ENCODE measurements at regions not wholly inside any gene's neighbourhood (a gene's known extent, or its start where the extent isn't known, plus 50 kb on each side); places are given as distances from the start of the nearest gene placed in this dataset.
"Not testable (repeated sequence)": the region's sequence is repeated elsewhere in the genome, so short reads cannot be mapped to it uniquely, and the experiment has no call there.

- no peaks in the 10 kb centered on the region for H3K36me3 ChIP-seq (ENCODE audit: control insufficient read depth in 2 of 2, insufficient read depth in 2 of 2, low read length in 2 of 2)
- no peaks in the 10 kb centered on the region for H3K9me3 ChIP-seq (ENCODE audit: control insufficient read depth in 2 of 2, low read length in 2 of 2)
- H3K4me3 ChIP-seq (ENCODE audit: low read length in 2 of 2): no peak overlapping the region
- H3K4me1 ChIP-seq (ENCODE audit: control insufficient read depth, insufficient read depth, low read length): peaks cover 9% of the 10 kb centered on the region
- no peaks in the 10 kb centered on the region for H3K27me3 ChIP-seq (ENCODE audit: control insufficient read depth in 1 of 2, insufficient read depth in 2 of 2, low read length in 2 of 2)
- H3K27ac ChIP-seq (ENCODE audit: low read length): no peak overlapping the region
- H3K9ac ChIP-seq (ENCODE audit: low read length in 2 of 2): no peak overlapping the region
These were observed 75.2 kb downstream of the KATNIP start for GRCh38 chr16:27625050-27625697.

GRCh38 chr16:27627136-27627535 lies 77.2 kb downstream of the KATNIP start:
- no peaks in the 10 kb centered on the region for H3K27me3 ChIP-seq (ENCODE audit: control insufficient read depth in 1 of 2, insufficient read depth in 2 of 2, low read length in 2 of 2)
- H3K4me3 ChIP-seq (ENCODE audit: low read length in 2 of 2): no peak overlapping the region
- H3K4me1 ChIP-seq (ENCODE audit: control insufficient read depth, insufficient read depth, low read length): peaks cover 9% of the 10 kb centered on the region
- no peaks in the 10 kb centered on the region for H3K9me3 ChIP-seq (ENCODE audit: control insufficient read depth in 2 of 2, low read length in 2 of 2)
- no peak overlapping the region for H3K9ac ChIP-seq (ENCODE audit: low read length in 2 of 2)
- H3K36me3 ChIP-seq (ENCODE audit: control insufficient read depth in 2 of 2, insufficient read depth in 2 of 2, low read length in 2 of 2): peaks cover 4% of the 10 kb centered on the region in 2 donors
- H3K27ac ChIP-seq (ENCODE audit: low read length): no peak overlapping the region

- Histone ChIP-seq H3K9me3 (ENCODE audit: control insufficient read depth in 2 of 2, low read length in 2 of 2) (no peaks in the 10 kb centered on the region), H3K27ac (ENCODE audit: low read length) (no peak overlapping the region), H3K9ac (ENCODE audit: low read length in 2 of 2) (no peak overlapping the region), H3K4me3 (ENCODE audit: low read length in 2 of 2) (no peak overlapping the region), H3K4me1 (ENCODE audit: control insufficient read depth, insufficient read depth, low read length) (peaks cover 9% of the 10 kb centered on the region), H3K36me3 (ENCODE audit: control insufficient read depth in 2 of 2, insufficient read depth in 2 of 2, low read length in 2 of 2) (peaks cover 4% of the 10 kb centered on the region in 2 donors), H3K27me3 (ENCODE audit: control insufficient read depth in 1 of 2, insufficient read depth in 2 of 2, low read length in 2 of 2) (no peaks in the 10 kb centered on the region)
These were observed 78.4 kb downstream of the KATNIP start for GRCh38 chr16:27628241-27628942.

- H3K9ac ChIP-seq (ENCODE audit: low read length in 2 of 2); H3K9me3 ChIP-seq (ENCODE audit: control insufficient read depth in 2 of 2, low read length in 2 of 2); H3K4me3 ChIP-seq (ENCODE audit: low read length in 2 of 2); H3K27ac ChIP-seq (ENCODE audit: low read length); H3K4me1 ChIP-seq (ENCODE audit: control insufficient read depth, insufficient read depth, low read length); H3K36me3 ChIP-seq (ENCODE audit: control insufficient read depth in 2 of 2, insufficient read depth in 2 of 2, low read length in 2 of 2); H3K27me3 ChIP-seq (ENCODE audit: control insufficient read depth in 1 of 2, insufficient read depth in 2 of 2, low read length in 2 of 2): not testable (repeated sequence)
These were observed 79.1 kb downstream of the KATNIP start for GRCh38 chr16:27628943-27629462.

GRCh38 chr16:27632216-27632615 lies 82.3 kb downstream of the KATNIP start:
- H3K9me3 ChIP-seq (ENCODE audit: control insufficient read depth in 2 of 2, low read length in 2 of 2): no peaks in the 10 kb centered on the region
- H3K9ac ChIP-seq (ENCODE audit: low read length in 2 of 2): no peak overlapping the region
- no peaks in the 10 kb centered on the region for H3K4me1 ChIP-seq (ENCODE audit: control insufficient read depth, insufficient read depth, low read length)
- H3K36me3 ChIP-seq (ENCODE audit: control insufficient read depth in 2 of 2, insufficient read depth in 2 of 2, low read length in 2 of 2): peaks cover 4 to 6% of the 10 kb centered on the region in 2 donors
- H3K27ac ChIP-seq (ENCODE audit: low read length): no peak overlapping the region
- no peak overlapping the region for H3K4me3 ChIP-seq (ENCODE audit: low read length in 2 of 2)
- H3K27me3 ChIP-seq (ENCODE audit: control insufficient read depth in 1 of 2, insufficient read depth in 2 of 2, low read length in 2 of 2): no peaks in the 10 kb centered on the region

- H3K9ac ChIP-seq (ENCODE audit: low read length in 2 of 2): no peak overlapping the region
These were observed 83.3 kb downstream of the KATNIP start for GRCh38 chr16:27633221-27633620.

GRCh38 chr16:27633721-27634120 lies 83.8 kb downstream of the KATNIP start:
- Histone ChIP-seq H3K4me3 (ENCODE audit: low read length in 2 of 2) (no peak overlapping the region), H3K9me3 (ENCODE audit: control insufficient read depth in 2 of 2, low read length in 2 of 2) (no peaks in the 10 kb centered on the region), H3K9ac (ENCODE audit: low read length in 2 of 2) (no peak overlapping the region), H3K4me1 (ENCODE audit: control insufficient read depth, insufficient read depth, low read length) (no peaks in the 10 kb centered on the region), H3K27ac (ENCODE audit: low read length) (no peak overlapping the region), H3K36me3 (ENCODE audit: control insufficient read depth in 2 of 2, insufficient read depth in 2 of 2, low read length in 2 of 2) (peaks cover 5 to 6% of the 10 kb centered on the region in 2 donors), H3K27me3 (ENCODE audit: control insufficient read depth in 1 of 2, insufficient read depth in 2 of 2, low read length in 2 of 2) (no peaks in the 10 kb centered on the region)

More at GRCh38 chr16:27633221-27633620, 83.3 kb downstream of the KATNIP start:
- H3K4me1 ChIP-seq (ENCODE audit: control insufficient read depth, insufficient read depth, low read length): no peaks in the 10 kb centered on the region
- no peaks in the 10 kb centered on the region for H3K27me3 ChIP-seq (ENCODE audit: control insufficient read depth in 1 of 2, insufficient read depth in 2 of 2, low read length in 2 of 2)
- H3K36me3 ChIP-seq (ENCODE audit: control insufficient read depth in 2 of 2, insufficient read depth in 2 of 2, low read length in 2 of 2): peaks cover 5 to 6% of the 10 kb centered on the region in 2 donors
- no peaks in the 10 kb centered on the region for H3K9me3 ChIP-seq (ENCODE audit: control insufficient read depth in 2 of 2, low read length in 2 of 2)
- no peak overlapping the region for H3K27ac ChIP-seq (ENCODE audit: low read length)
- H3K4me3 ChIP-seq (ENCODE audit: low read length in 2 of 2): no peak overlapping the region

GRCh38 chr16:27634779-27635178 lies 84.8 kb downstream of the KATNIP start:
- Histone ChIP-seq H3K9ac (ENCODE audit: low read length in 2 of 2) (no peak overlapping the region), H3K27ac (ENCODE audit: low read length) (no peak overlapping the region), H3K36me3 (ENCODE audit: control insufficient read depth in 2 of 2, insufficient read depth in 2 of 2, low read length in 2 of 2) (peaks cover 6 to 8% of the 10 kb centered on the region in 2 donors), H3K9me3 (ENCODE audit: control insufficient read depth in 2 of 2, low read length in 2 of 2) (no peaks in the 10 kb centered on the region), H3K4me3 (ENCODE audit: low read length in 2 of 2) (no peak overlapping the region), H3K27me3 (ENCODE audit: control insufficient read depth in 1 of 2, insufficient read depth in 2 of 2, low read length in 2 of 2) (no peaks in the 10 kb centered on the region), H3K4me1 (ENCODE audit: control insufficient read depth, insufficient read depth, low read length) (no peaks in the 10 kb centered on the region)

GRCh38 chr16:27636453-27637240 lies 86.7 kb downstream of the KATNIP start:
- no peak overlapping the region for H3K27ac ChIP-seq (ENCODE audit: low read length)
- peaks cover 4% of the 10 kb centered on the region in 2 donors for H3K36me3 ChIP-seq (ENCODE audit: control insufficient read depth in 2 of 2, insufficient read depth in 2 of 2, low read length in 2 of 2)
- no peak overlapping the region for H3K9ac ChIP-seq (ENCODE audit: low read length in 2 of 2)
- H3K9me3 ChIP-seq (ENCODE audit: control insufficient read depth in 2 of 2, low read length in 2 of 2): no peaks in the 10 kb centered on the region
- H3K4me1 ChIP-seq (ENCODE audit: control insufficient read depth, insufficient read depth, low read length): no peaks in the 10 kb centered on the region
- no peak overlapping the region for H3K4me3 ChIP-seq (ENCODE audit: low read length in 2 of 2)
- H3K27me3 ChIP-seq (ENCODE audit: control insufficient read depth in 1 of 2, insufficient read depth in 2 of 2, low read length in 2 of 2): no peaks in the 10 kb centered on the region

GRCh38 chr16:27638833-27639560 lies 89.1 kb downstream of the KATNIP start:
- Histone ChIP-seq H3K36me3 (ENCODE audit: control insufficient read depth in 2 of 2, insufficient read depth in 2 of 2, low read length in 2 of 2) (peaks cover 2 to 4% of the 10 kb centered on the region in 2 donors), H3K4me3 (ENCODE audit: low read length in 2 of 2) (no peak overlapping the region), H3K27me3 (ENCODE audit: control insufficient read depth in 1 of 2, insufficient read depth in 2 of 2, low read length in 2 of 2) (no peaks in the 10 kb centered on the region), H3K27ac (ENCODE audit: low read length) (no peak overlapping the region), H3K9ac (ENCODE audit: low read length in 2 of 2) (no peak overlapping the region), H3K4me1 (ENCODE audit: control insufficient read depth, insufficient read depth, low read length) (no peaks in the 10 kb centered on the region), H3K9me3 (ENCODE audit: control insufficient read depth in 2 of 2, low read length in 2 of 2) (no peaks in the 10 kb centered on the region)
